ENCODE measurements at regions not wholly inside any gene's neighbourhood (a gene's known extent, or its start where the extent isn't known, plus 50 kb on each side); places are given as distances from the start of the nearest gene placed in this dataset.
"Not testable (repeated sequence)": the region's sequence is repeated elsewhere in the genome, so short reads cannot be mapped to it uniquely, and the experiment has no call there.

DNA sequence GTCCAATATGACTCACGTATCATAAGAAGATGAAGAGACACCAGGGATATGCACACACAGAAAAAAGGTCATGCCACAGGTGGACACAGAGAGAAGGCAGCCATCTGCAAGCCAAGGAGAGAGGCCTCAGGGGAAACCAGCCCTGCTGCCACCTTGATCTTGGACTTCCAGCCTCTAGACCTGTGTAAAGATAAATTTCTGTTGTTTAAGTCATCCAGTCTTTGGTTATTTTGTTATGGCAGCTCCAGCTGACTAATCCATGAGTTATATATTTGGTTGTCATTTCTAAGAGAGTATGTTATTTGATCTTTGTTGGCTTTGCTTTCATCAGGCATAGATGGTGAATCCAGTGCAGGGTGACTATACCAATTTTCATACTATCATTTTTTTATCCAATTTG, 130.2 kb upstream of the DAP start:
- Histone ChIP-seq H3K27me3 (no peaks in the 10 kb centered on the region), H3K4me3 (replicated peaks in 1 of 3) (no peak overlapping the region), H3K27ac (no peak overlapping the region), H3K9me3 (no peaks in the 10 kb centered on the region), H3K36me3 (no peaks in the 10 kb centered on the region), H3K4me1 (no peaks in the 10 kb centered on the region)
- no peak for TF ChIP-seq POLR2A (IDR thresholded peaks at IDR 0.05)
- TF ChIP-seq, protein P1, sequence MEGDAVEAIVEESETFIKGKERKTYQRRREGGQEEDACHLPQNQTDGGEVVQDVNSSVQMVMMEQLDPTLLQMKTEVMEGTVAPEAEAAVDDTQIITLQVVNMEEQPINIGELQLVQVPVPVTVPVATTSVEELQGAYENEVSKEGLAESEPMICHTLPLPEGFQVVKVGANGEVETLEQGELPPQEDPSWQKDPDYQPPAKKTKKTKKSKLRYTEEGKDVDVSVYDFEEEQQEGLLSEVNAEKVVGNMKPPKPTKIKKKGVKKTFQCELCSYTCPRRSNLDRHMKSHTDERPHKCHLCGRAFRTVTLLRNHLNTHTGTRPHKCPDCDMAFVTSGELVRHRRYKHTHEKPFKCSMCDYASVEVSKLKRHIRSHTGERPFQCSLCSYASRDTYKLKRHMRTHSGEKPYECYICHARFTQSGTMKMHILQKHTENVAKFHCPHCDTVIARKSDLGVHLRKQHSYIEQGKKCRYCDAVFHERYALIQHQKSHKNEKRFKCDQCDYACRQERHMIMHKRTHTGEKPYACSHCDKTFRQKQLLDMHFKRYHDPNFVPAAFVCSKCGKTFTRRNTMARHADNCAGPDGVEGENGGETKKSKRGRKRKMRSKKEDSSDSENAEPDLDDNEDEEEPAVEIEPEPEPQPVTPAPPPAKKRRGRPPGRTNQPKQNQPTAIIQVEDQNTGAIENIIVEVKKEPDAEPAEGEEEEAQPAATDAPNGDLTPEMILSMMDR (IDR thresholded peaks at IDR 0.05) = no peak
- WGBS, 2 donors = 90 to 95% methylated on average over 1 of the region's 1 CpG
- intact Hi-C loops (cut with DNase I) = no loop called here
- no peak for DNase-seq

DNA sequence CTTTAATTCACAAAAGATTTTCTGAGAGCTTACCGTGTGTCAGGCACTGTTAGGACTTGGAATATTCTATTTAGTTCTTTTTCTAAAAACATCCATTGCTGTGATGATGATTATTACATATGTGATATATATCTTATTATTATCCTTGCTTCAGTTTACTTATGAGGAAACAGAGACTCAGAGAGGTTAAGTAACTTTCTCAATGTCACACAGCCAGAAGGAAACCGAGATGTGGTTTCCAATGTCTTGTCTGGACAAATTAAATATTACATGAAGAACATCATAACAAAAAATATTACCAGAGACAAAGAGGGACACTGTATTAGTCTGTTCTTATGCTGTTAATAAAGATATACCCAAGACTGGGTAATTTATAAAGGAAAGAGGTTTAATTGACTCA, 125.5 kb upstream of the DAP start:
- intact Hi-C loops (cut with DNase I) = no loop called here
- no peaks in the 10 kb centered on the region for H3K36me3 ChIP-seq
- H3K4me1 ChIP-seq = no peaks in the 10 kb centered on the region
- 77 to 82% methylated on average over 2 of the region's 2 CpGs for WGBS, 2 donors
- H3K9me3 ChIP-seq = no peaks in the 10 kb centered on the region
- no peak overlapping the region for H3K4me3 ChIP-seq (replicated peaks in 1 of 3)
- DNase-seq = no peak
- H3K27ac ChIP-seq = no peak overlapping the region
- H3K27me3 ChIP-seq = no peaks in the 10 kb centered on the region
- no peak for TF ChIP-seq POLR2A (IDR thresholded peaks at IDR 0.05)
- TF ChIP-seq, protein P1 (IDR thresholded peaks at IDR 0.05) = no peak

DNA sequence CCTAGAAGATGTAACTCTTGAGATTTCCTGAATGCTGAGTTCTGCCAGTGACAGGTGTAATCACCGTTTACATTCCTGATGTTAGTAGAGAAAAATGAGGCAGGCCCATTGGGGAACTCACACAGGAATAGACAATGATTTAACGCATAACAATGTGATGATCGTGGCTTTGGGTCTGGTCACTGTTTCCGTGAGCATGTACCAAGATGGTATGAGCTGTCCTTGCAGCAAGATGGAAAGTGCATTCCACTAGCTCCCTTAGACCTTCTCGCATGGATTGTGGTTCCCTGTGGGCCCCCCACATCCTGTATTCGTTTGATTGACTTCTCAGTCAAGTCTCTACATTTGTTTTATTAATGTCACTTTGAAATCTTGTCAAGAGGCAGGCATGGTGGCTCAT, 124.0 kb upstream of the DAP start:
- intact Hi-C loops (cut with DNase I) = no loop called here
- H3K4me1 ChIP-seq = no peaks in the 10 kb centered on the region
- 69 to 79% methylated on average over 6 of the region's 6 CpGs for WGBS, 2 donors
- no peak overlapping the region for H3K4me3 ChIP-seq (replicated peaks in 1 of 3)
- H3K27ac ChIP-seq = no peak overlapping the region
- no peaks in the 10 kb centered on the region for H3K36me3 ChIP-seq
- H3K27me3 ChIP-seq = no peaks in the 10 kb centered on the region
- H3K9me3 ChIP-seq = no peaks in the 10 kb centered on the region
- no peak for TF ChIP-seq POLR2A (IDR thresholded peaks at IDR 0.05)
- TF ChIP-seq, protein P1 (IDR thresholded peaks at IDR 0.05) = no peak
- no peak for DNase-seq

DNA sequence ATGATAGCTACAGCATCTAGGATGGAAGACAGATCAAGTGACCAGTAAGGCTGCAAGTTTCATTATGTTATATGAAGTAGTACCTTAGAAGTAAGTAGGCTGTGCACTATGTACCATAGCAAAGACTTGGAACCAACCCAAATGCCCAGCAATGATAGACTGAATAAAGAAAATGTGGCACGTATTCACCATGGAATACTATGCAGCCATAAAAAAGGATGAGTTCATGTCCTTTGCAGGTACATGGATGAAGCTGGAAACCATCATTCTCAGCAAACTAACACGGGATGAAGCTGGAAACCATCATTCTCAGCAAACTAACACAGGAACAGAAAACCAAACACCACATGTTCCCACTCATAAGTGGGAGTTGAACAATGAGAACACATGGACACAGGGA, 122.9 kb upstream of the DAP start:
- H3K36me3 ChIP-seq; DNase-seq; H3K27ac ChIP-seq; H3K4me3 ChIP-seq (replicated peaks in 1 of 3); H3K9me3 ChIP-seq; H3K27me3 ChIP-seq; intact Hi-C loops (cut with DNase I); H3K4me1 ChIP-seq: not testable (repeated sequence)
- 85 to 87% methylated on average over 2 of the region's 2 CpGs for WGBS, 2 donors

DNA sequence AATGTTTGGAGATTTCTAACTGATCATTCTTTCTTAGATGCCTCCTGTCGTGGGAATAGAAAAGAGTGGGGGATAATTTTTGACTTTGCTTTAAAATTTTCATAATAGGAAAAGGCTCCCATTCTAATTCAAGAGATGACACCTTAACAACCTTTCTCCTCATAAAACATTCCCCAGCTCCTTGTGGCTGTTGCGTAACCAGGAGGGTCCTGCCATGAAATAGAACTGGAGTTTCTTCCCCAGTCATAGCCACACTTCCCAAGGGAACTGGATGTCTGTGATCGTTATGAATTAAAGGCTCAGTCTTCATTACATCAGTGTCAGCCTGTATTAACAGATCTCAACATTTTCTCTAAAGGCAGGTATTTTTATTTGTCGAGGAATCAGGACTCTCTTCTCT, 119.9 kb upstream of the DAP start:
- no peak for TF ChIP-seq POLR2A (IDR thresholded peaks at IDR 0.05)
- TF ChIP-seq, protein P1 (IDR thresholded peaks at IDR 0.05) = no peak
- Histone ChIP-seq H3K27me3 (no peaks in the 10 kb centered on the region), H3K9me3 (no peaks in the 10 kb centered on the region), H3K27ac (no peak overlapping the region), H3K4me3 (replicated peaks in 1 of 3) (no peak overlapping the region), H3K4me1 (no peaks in the 10 kb centered on the region), H3K36me3 (no peaks in the 10 kb centered on the region)
- intact Hi-C loops (cut with DNase I) = no loop called here
- 68 to 75% methylated on average over 4 of the region's 4 CpGs for WGBS, 2 donors
- DNase-seq = no peak

DNA sequence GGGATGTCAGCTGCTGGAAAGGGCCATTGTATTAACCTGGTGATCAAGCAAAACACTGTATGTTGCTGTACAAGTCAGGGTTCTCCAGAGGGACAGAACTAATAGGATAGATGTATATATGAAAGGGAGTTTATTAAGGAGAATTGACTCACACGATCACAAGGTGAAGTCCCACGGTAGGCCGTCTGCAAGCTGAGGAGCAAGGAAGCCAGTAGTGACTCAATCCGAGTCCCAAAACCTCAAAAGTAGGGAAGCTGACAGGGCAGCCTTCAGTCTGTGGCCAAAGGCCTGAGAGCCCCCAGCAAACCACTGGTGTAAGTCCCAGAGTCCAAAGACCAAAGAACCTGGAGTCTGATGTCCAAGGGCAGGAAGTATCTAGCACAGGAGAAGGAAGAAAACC, 116.0 kb upstream of the DAP start:
- H3K9me3 ChIP-seq; H3K4me3 ChIP-seq (replicated peaks in 1 of 3); H3K36me3 ChIP-seq; DNase-seq; H3K4me1 ChIP-seq; H3K27me3 ChIP-seq; intact Hi-C loops (cut with DNase I); H3K27ac ChIP-seq: not testable (repeated sequence)
- WGBS, 2 donors = 85 to 96% methylated on average over 4 of the region's 4 CpGs

Data from thyroid gland (tissue), 4 donors.